Adrenal gland (tissue), 5 donors: ENCODE measurements at regions not wholly inside any gene's neighbourhood (a gene's known extent, or its start where the extent isn't known, plus 50 kb on each side); places are given as distances from the start of the nearest gene placed in this dataset.

Experiments
- CTCF ChIP-seq, 6 experiments: fragments of 450-650 bp in 4 of 6; fragments of 200-600 bp in 2 of 6; sonication (generic) in 1 of 6; IDR thresholded peaks; 1 replicate in 5 of 6; 2 replicates in 1 of 6; pipeline versions ENCODE4 v1.5.1 to v1.8.0; 2016 to 2021; ENCODE audit warnings: antibody characterized with exemption in 6 of 6, mild to moderate bottlenecking in 2 of 6, moderate library complexity in 1 of 6
- POLR2A ChIP-seq, 2 donors: fragments of 450-650 bp; IDR thresholded peaks; one replicate each; pipeline ENCODE4 v1.6.1; 2017; ENCODE audit warnings: antibody characterized with exemption in 2 of 2, mild to moderate bottlenecking in 2 of 2, moderate library complexity in 1 of 2
- donor health status: DM: no; HTN: no; CAD: no.

- TF ChIP-seq CTCF (IDR thresholded peaks at IDR 0.05) (no peak), POLR2A (IDR thresholded peaks at IDR 0.05) (no peak)
These were observed 220.4 kb upstream of the CAMK1G start for GRCh38 chr1:209363112-209363511.
